H1 (cell line): ENCODE measurements at regions not wholly inside any gene's neighbourhood (a gene's known extent, or its start where the extent isn't known, plus 50 kb on each side); places are given as distances from the start of the nearest gene placed in this dataset.

ENCODE experiments used
- CTCF ChIA-PET: fragments of 300-600 bp; sonication (Branson Sonifier 250); formaldehyde crosslinking; loops from one replicate; lab custom pipeline; 2021; ENCODE audit not compliant: partially characterized antibody; lab: Charles Lee
- POLR2A ChIA-PET: fragments of 300-600 bp; sonication (Branson Sonifier 250); formaldehyde crosslinking; loops from one replicate; lab custom pipeline; 2021; ENCODE audit warnings: inconsistent platforms; ENCODE audit not compliant: partially characterized antibody; lab: Charles Lee
- DNase-seq, 2 experiments: peaks; one replicate each; pipeline versions ENCODE4 v3.0.0 to v3.0.0-alpha.2; 2010 to 2022; ENCODE audit warnings: low spot score in 2 of 2, low read depth in 1 of 2, mixed read lengths in 1 of 2
- FAIRE-seq: peaks from 2 replicates; lab custom pipeline; 2011; peaks lifted over from hg19 to GRCh38; lab: Jason Lieb, UNC
- H2AFZ ChIP-seq: 2 replicates; pipeline ENCODE4 v1.8.1; 2012; ENCODE audit warnings: low read length, inconsistent platforms
- H2AK5ac ChIP-seq: 2 replicates; pipeline ENCODE4 v1.6.1; 2013; ENCODE audit warnings: low read depth, low read length
- H2BK120ac ChIP-seq: replicated peaks from 2 replicates; pipeline ENCODE3; 2013; ENCODE audit warnings: low read depth, low read length, inconsistent platforms
- H2BK12ac ChIP-seq: 2 replicates; pipeline ENCODE4 v1.6.1; 2013; ENCODE audit warnings: low read depth, low read length
- H2BK15ac ChIP-seq: 2 replicates; pipeline ENCODE4 v1.6.1; 2013; ENCODE audit warnings: low read length
- H2BK20ac ChIP-seq: 2 replicates; pipeline ENCODE4 v1.6.1; 2013; ENCODE audit warnings: low read length
- H2BK5ac ChIP-seq: 2 replicates; pipeline ENCODE4 v1.6.1; 2013; ENCODE audit warnings: low read depth, low read length
- H3K14ac ChIP-seq: 2 replicates; pipeline ENCODE4 v1.6.1; 2013; ENCODE audit warnings: inconsistent platforms; ENCODE audit not compliant: insufficient read length
- H3K18ac ChIP-seq: 2 replicates; pipeline ENCODE4 v1.6.1; 2013; ENCODE audit warnings: low read length; ENCODE audit errors: extremely low read depth
- H3K23ac ChIP-seq: 2 replicates; pipeline ENCODE4 v1.6.1; 2013; ENCODE audit warnings: inconsistent platforms; ENCODE audit not compliant: insufficient read length
- H3K23me2 ChIP-seq: 2 replicates; pipeline ENCODE4 v1.6.1; 2013; ENCODE audit warnings: low read depth, low read length
- H3K27ac ChIP-seq: 2 replicates; pipeline ENCODE4 v1.6.1; 2011; ENCODE audit warnings: low read depth, low read length, inconsistent platforms
- H3K27me3 ChIP-seq, 4 experiments: replicated peaks in 1 of 4; 1 replicate in 1 of 4; 2 replicates in 3 of 4; pipeline versions ENCODE4 v1.6.1 to v1.8.1; 2011 to 2013; ENCODE audit warnings: low read length in 3 of 4, mild to moderate bottlenecking in 3 of 4, inconsistent platforms in 2 of 4, mixed read lengths in 2 of 4, moderate library complexity in 1 of 4; ENCODE audit not compliant: control insufficient read depth in 3 of 4, insufficient read depth in 3 of 4; ENCODE audit errors: extremely low read depth in 1 of 4
- H3K36me3 ChIP-seq, 4 experiments: 2 replicates each; pipeline versions ENCODE4 v1.6.1 to v1.8.1; 2011 to 2013; ENCODE audit warnings: mild to moderate bottlenecking in 4 of 4, low read length in 3 of 4, moderate library complexity in 2 of 4, control low read depth in 1 of 4, inconsistent platforms in 1 of 4; ENCODE audit not compliant: insufficient read depth in 4 of 4, control insufficient read depth in 2 of 4
- H3K4ac ChIP-seq: replicated peaks from 2 replicates; pipeline ENCODE3; 2013; ENCODE audit warnings: low read length, low read depth, mixed read lengths, inconsistent platforms; ENCODE audit not compliant: insufficient read length
- H3K4me1 ChIP-seq, 4 experiments: replicated peaks in 1 of 4; 1 replicate in 1 of 4; 2 replicates in 3 of 4; pipeline versions ENCODE4 v1.6.1 to v1.8.1; 2011 to 2013; ENCODE audit warnings: low read length in 3 of 4, inconsistent platforms in 2 of 4, mixed read lengths in 1 of 4; ENCODE audit not compliant: insufficient read depth in 4 of 4, control insufficient read depth in 3 of 4
- H3K4me2 ChIP-seq, 2 experiments: 2 replicates each; pipeline versions ENCODE4 v1.6.1 to v1.8.1; 2011 to 2013; ENCODE audit warnings: low read depth in 2 of 2, low read length in 2 of 2, control low read depth in 1 of 2, inconsistent platforms in 1 of 2, mild to moderate bottlenecking in 1 of 2; ENCODE audit not compliant: insufficient read depth in 1 of 2
- H3K4me3 ChIP-seq, 4 experiments: fragments of 200-600, 300-600 bp in 1 of 4; sonication (generic), shearing (Covaris generic), sonication (Bioruptor Twin) in 1 of 4; 2 replicates each; pipeline versions ENCODE4 v1.5.1 to v1.8.1; 2011 to 2016; ENCODE audit warnings: low read length in 4 of 4, low read depth in 3 of 4, control low read depth in 2 of 4, inconsistent platforms in 2 of 4, mild to moderate bottlenecking in 2 of 4, mixed read lengths in 1 of 4, moderate library complexity in 1 of 4; ENCODE audit not compliant: insufficient read depth in 2 of 4; ENCODE audit errors: extremely low read depth in 1 of 4
- H3K56ac ChIP-seq: replicated peaks from 2 replicates; pipeline ENCODE3; 2013; ENCODE audit warnings: low read depth, mild to moderate bottlenecking, mixed read lengths, low read length, inconsistent platforms; ENCODE audit not compliant: insufficient read length
- H3K79me1 ChIP-seq: 2 replicates; pipeline ENCODE4 v1.6.1; 2013; ENCODE audit warnings: low read depth, low read length, control low read depth
- H3K79me2 ChIP-seq, 2 experiments: 2 replicates each; pipeline versions ENCODE4 v1.6.1 to v1.8.1; 2012 to 2013; ENCODE audit warnings: low read length in 2 of 2, mild to moderate bottlenecking in 2 of 2, inconsistent platforms in 1 of 2; ENCODE audit not compliant: insufficient read depth in 2 of 2, control insufficient read depth in 1 of 2
- H3K9ac ChIP-seq, 4 experiments: replicated peaks in 1 of 4; 1 replicate in 1 of 4; 2 replicates in 3 of 4; pipeline versions ENCODE4 v1.6.1 to v1.8.1; 2011 to 2013; ENCODE audit warnings: low read depth in 3 of 4, low read length in 3 of 4, control low read depth in 2 of 4, mild to moderate bottlenecking in 2 of 4, moderate library complexity in 2 of 4, inconsistent platforms in 1 of 4; ENCODE audit errors: extremely low read depth in 1 of 4
- H3K9me3 ChIP-seq, 2 experiments: 2 replicates each; pipeline versions ENCODE4 v1.6.1 to v1.8.1; 2012 to 2013; ENCODE audit warnings: mild to moderate bottlenecking in 2 of 2, moderate library complexity in 2 of 2, control low read depth in 1 of 2, inconsistent platforms in 1 of 2, low read depth in 1 of 2, low read length in 1 of 2, mixed read lengths in 1 of 2; ENCODE audit not compliant: insufficient read depth in 2 of 2
- H4K20me1 ChIP-seq, 2 experiments: replicated peaks in 1 of 2; 2 replicates each; pipeline versions ENCODE3 to v1.8.1; 2011 to 2013; ENCODE audit warnings: inconsistent platforms in 2 of 2, low read length in 2 of 2, mild to moderate bottlenecking in 1 of 2; ENCODE audit not compliant: insufficient read depth in 2 of 2, control insufficient read depth in 1 of 2
- H4K5ac ChIP-seq: 2 replicates; pipeline ENCODE4 v1.6.1; 2013; ENCODE audit warnings: low read length, low read depth, mixed read lengths, inconsistent platforms; ENCODE audit not compliant: insufficient read length
- H4K8ac ChIP-seq: 2 replicates; pipeline ENCODE4 v1.8.0; 2013; ENCODE audit warnings: mild to moderate bottlenecking, moderate library complexity, low read length, inconsistent platforms; ENCODE audit not compliant: insufficient read depth; ENCODE audit errors: extremely low read depth
- H4K91ac ChIP-seq: replicated peaks from 2 replicates; pipeline ENCODE3; 2013; ENCODE audit warnings: low read length, mixed read lengths, inconsistent platforms; ENCODE audit not compliant: insufficient read length
- SP4 ChIP-seq: IDR thresholded peaks from 2 replicates; pipeline ENCODE4 v1.6.1; 2012; ENCODE audit warnings: low read length, inconsistent platforms
- SRF ChIP-seq: IDR thresholded peaks from 2 replicates; pipeline ENCODE4 v1.6.1; 2011; ENCODE audit warnings: mild to moderate bottlenecking, low read depth, low read length, moderate library complexity
- WGBS, 2 experiments: shearing (Covaris generic) in 1 of 2; methylation state at CpG; one replicate each; pipeline versions ENCODE4 v1.1.6 to v1.1.7; 2013 to 2015; ENCODE audit warnings: low lambda C conversion rate in 2 of 2, mixed read lengths in 2 of 2, inconsistent platforms in 1 of 2, low coverage in 1 of 2, missing lambda C conversion rate in 1 of 2; ENCODE audit not compliant: insufficient replicate concordance in 2 of 2, insufficient coverage in 1 of 2, insufficient read length in 1 of 2; ENCODE audit errors: extremely low coverage in 1 of 2, missing lambda C conversion rate in 1 of 2; 5-methylcytosine and 5-hydroxymethylcytosine counted together

- no peaks in the 10 kb centered on the region for H3K4me1 ChIP-seq
- H3K23ac ChIP-seq: no peak overlapping the region
- no peak overlapping the region for H2BK12ac ChIP-seq
- H3K4me3 ChIP-seq: no peak overlapping the region
- no peaks in the 10 kb centered on the region for H3K79me2 ChIP-seq
- H3K4me2 ChIP-seq: no peak overlapping the region
- WGBS, 2 experiments: 97% methylated on average over 2 of the region's 2 CpGs; no CpG with 5 or more reads in 1 of the 2 experiments
- H3K18ac ChIP-seq: no peak overlapping the region
- POLR2A ChIA-PET: no interaction called here
- no peak for DNase-seq
- no peak overlapping the region for H2BK15ac ChIP-seq
- H4K20me1 ChIP-seq: no peaks in the 10 kb centered on the region
- CTCF ChIA-PET: no interaction called here
- H3K27ac ChIP-seq: no peak overlapping the region
- H3K4ac ChIP-seq: no peak overlapping the region
- TF ChIP-seq SP4: no peak
- 0 out of 2 replicates have a peak, but pooled peaks have one; percentile 19 for TF ChIP-seq SRF
- H2BK20ac ChIP-seq: no peak overlapping the region
- no peak overlapping the region for H2AFZ ChIP-seq
- FAIRE-seq: no peak
- H3K9me3 ChIP-seq: no peaks in the 10 kb centered on the region
- no peak overlapping the region for H3K9ac ChIP-seq
- H2BK5ac ChIP-seq: no peak overlapping the region
- no peaks in the 10 kb centered on the region for H3K36me3 ChIP-seq
- no peak overlapping the region for H2AK5ac ChIP-seq
- no peak overlapping the region for H3K14ac ChIP-seq
- H4K8ac ChIP-seq: no peak overlapping the region
- no peak overlapping the region for H3K56ac ChIP-seq
- no peak overlapping the region for H4K5ac ChIP-seq
- H3K23me2 ChIP-seq: no peaks in the 10 kb centered on the region
- no peak overlapping the region for H4K91ac ChIP-seq
- H2BK120ac ChIP-seq: no peak overlapping the region
- no peaks in the 10 kb centered on the region for H3K79me1 ChIP-seq
- no peaks in the 10 kb centered on the region for H3K27me3 ChIP-seq
Observed at GRCh38 chr5:105931881-105932421, 1738.8 kb downstream of the EFNA5 start.
